Anterior cingulate cortex (tissue), 58 donors: ENCODE measurements at regions not wholly inside any gene's neighbourhood (a gene's known extent, or its start where the extent isn't known, plus 50 kb on each side); places are given as distances from the start of the nearest gene placed in this dataset.
"Not testable (repeated sequence)": the region's sequence is repeated elsewhere in the genome, so short reads cannot be mapped to it uniquely, and the experiment has no call there.

ENCODE experiments used
- DNase-seq, 58 donors: peaks; one replicate each; lab custom pipeline; 2025; lab: John Stamatoyannopoulos, UW

DNA sequence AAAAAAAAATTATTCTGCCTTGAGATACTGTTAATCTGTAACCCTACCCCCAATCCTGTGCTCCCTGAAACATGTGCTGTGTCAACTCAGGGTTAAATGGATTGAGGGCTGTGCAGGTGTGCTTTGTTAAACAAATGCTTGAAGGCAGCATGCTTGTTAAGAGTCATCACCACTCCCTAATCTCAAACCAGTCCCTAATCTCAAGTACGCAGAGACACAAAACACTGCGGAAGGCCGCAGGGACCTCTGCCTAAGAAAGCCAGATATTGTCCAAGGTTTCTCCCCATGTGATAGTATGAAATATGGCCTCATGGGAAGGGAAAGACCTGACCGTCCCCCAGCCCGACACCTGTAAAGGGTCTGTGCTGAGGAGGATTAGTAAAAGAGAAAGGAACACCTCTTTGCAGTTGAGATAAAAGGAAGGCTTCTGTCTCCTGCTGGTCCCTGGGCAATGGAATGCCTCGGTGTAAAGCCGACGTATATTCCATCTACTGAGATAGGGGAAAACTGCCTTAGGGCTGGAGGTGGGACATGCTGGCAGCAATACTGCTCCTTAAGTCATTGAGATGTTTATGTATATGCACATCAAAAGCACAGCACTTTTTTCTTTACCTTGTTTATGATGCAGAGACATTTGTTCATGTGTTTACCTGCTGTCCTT is 402.6 kb downstream of the TBC1D32 start:
- DNase-seq: not testable (repeated sequence)

GRCh38 chr6:120930500-120930899 is 403.8 kb downstream of the TBC1D32 start:
- not testable (repeated sequence) for DNase-seq

DNA sequence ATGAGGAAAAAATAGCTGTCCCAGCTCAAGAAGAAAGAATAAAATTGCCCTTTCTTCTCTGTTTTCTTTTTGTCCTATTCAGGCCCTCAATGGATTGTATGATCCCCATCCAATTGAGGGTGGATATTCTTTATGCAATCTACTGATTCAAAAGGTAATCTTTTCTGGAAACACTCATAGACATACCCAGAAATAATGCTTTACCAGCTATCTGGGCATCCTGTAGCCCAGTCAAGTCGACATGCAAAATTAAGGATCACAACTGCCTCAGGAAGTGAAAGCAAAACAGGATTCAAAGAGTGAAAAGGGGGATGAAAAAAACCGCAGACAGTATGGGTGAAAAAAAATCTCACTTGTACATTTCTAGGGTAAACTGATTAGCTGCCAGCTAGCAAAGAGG is 410.1 kb downstream of the TBC1D32 start:
- no peak for DNase-seq

GRCh38 chr6:120918137-120918536 is 416.1 kb downstream of the TBC1D32 start:
- DNase-seq: no peak

- DNase-seq: no peak
These were observed 417.4 kb downstream of the TBC1D32 start for GRCh38 chr6:120916844-120917243.

DNA sequence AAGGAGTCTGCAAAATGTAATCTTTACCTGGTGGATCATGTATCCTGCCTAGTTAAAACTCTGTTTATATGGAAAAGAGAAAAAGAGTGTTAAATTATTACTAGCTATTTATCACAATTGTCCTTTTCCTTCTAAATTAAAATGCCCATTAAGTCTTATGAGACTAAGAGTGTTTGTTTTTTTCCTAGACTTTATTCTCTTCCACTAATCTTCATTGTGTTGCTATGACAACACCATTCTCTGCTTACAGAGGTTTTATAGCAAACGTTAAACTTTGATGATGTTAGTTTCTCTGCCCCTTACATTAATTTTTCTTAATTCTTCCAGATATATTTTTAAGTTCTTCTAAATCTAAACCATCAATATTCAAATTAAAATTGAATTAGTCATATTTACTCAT is 420.8 kb downstream of the TBC1D32 start:
- no peak for DNase-seq

GRCh38 chr6:120908767-120909166 is 425.5 kb downstream of the TBC1D32 start:
- DNase-seq: no peak

GRCh38 chr6:120903836-120904235 is 430.4 kb downstream of the TBC1D32 start:
- DNase-seq: no peak

DNA sequence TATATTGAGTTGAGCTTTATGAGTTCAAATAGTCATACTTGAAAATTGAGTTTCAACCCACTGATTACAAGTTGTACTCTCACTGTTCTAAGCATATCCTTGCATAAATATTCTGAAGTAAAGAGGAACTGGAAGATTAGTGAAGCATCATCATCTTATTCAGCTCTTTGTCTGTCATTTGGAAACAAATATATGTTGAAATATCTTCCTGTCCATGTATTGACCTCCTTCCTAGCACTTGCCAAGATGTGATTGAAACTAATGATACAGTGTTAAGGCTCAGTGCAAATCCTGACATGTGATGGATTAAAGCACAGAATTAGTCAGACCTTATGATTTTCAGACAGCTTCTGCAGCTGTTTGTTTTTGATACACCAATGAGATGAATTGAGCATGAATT is 434.3 kb downstream of the TBC1D32 start:
- DNase-seq: no peak

DNA sequence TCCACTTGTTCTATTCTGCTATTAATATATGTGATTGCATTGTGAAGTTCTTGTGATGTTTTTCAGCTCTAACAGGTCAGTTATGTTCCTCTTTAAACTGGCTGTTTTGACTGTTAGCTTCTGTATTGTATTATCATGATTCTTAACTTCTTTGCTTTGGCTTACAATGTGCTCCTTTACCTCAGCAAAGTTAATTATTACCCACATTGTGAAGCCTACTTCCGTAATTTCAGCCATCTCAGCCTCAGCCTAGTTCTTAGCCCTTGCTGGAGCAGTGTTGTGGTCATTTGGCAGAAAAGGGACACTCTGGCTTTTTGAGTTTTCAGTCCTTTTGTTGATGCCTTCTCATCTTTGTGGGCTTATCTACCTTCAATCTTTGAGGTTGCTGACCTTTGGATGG is 440.2 kb downstream of the TBC1D32 start:
- DNase-seq: no peak

- no peak for DNase-seq
These were observed 457.3 kb downstream of the TBC1D32 start for GRCh38 chr6:120876931-120877330.

DNA sequence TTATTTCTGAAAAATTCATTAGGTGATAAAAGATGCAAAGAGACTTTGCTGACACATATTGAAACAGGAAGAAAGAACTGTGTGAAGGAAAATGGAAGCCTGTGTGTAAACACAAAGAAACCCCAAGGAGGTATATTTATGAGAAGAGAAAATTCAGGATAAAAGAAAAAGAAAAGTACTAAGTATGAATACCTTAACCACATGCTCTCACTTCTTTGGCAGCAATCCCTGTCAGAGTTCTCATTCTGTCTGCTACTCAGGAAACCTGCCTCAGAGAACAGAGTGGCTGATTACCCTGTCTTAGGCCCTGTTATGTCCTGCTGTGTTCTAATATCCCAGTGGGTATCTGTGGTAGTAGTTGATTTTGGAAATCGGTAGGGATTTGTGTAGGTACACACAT is 457.9 kb downstream of the TBC1D32 start:
- DNase-seq: no peak

- DNase-seq: no peak
These were observed 458.4 kb downstream of the TBC1D32 start for GRCh38 chr6:120875900-120876299.

DNA sequence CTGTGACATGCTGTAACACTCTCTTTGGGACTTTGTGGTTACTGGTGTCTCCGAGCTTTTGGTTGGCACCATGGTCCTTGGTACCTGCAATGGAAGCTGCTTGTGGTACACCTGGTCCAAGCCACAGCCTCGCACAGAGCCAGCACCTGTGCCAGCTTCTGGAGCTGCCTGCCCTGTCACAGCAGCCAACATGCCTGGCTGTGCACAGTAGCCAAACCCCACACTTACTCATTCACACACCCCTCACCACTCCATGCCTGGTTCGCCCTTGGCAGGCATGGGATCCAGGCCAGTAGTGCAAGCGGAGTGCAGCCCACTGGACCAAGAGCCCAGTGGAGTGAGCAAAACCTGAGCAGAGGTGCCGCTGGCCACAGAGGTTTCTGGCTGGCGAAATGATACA is 459.9 kb downstream of the TBC1D32 start:
- no peak for DNase-seq

DNA sequence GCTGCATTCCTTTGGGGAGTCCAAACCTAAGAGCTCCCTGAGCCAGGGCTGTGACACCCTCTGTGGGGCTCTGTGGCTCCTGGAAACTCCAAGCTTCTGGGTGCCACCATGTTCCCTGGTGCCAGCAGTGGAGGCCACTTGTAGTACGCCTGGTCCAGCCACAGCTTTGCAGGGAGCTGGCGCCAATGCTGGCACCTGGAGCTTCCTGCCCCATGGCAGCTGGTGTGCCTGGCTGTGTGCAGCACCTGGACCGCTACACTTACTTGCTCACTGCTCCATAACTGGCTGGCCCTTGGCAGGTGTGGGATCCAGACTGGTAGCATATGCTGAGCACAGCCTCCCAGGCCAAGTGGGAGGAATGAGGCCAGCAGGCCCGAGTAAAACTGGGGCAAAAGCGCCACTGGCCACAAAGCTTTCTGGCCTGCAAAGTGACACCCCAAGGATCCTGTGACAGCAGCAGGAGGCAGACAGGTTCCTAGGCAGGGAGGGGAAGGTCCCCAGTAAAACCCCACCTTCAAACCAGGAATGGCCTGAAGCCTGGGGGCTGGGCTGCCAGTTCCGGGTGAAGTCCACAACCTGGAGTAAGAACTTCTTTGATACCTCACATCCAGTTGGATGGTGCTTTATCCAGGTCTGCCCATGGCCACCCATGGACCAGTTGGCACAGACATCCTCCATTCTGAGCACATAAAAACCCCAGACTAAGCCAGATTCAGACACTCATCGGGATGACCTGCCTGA is 461.0 kb downstream of the TBC1D32 start:
- DNase-seq: no peak

DNA sequence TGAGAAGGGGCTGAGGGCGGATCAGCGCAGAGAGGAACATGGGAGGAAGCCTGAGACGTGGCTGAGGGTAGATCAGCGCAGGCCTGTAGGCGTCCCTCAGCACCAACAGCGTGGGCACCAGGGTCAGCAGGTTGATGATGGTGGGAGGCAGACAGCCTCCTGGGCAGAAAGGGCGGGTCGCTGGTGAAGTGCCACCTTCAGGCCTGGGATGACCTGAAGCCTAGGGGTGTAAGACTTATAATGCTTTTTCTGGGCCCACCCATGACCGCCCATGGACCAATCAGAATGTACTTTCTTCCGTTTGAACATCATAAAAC is 462.1 kb downstream of the TBC1D32 start:
- DNase-seq: no peak

DNA sequence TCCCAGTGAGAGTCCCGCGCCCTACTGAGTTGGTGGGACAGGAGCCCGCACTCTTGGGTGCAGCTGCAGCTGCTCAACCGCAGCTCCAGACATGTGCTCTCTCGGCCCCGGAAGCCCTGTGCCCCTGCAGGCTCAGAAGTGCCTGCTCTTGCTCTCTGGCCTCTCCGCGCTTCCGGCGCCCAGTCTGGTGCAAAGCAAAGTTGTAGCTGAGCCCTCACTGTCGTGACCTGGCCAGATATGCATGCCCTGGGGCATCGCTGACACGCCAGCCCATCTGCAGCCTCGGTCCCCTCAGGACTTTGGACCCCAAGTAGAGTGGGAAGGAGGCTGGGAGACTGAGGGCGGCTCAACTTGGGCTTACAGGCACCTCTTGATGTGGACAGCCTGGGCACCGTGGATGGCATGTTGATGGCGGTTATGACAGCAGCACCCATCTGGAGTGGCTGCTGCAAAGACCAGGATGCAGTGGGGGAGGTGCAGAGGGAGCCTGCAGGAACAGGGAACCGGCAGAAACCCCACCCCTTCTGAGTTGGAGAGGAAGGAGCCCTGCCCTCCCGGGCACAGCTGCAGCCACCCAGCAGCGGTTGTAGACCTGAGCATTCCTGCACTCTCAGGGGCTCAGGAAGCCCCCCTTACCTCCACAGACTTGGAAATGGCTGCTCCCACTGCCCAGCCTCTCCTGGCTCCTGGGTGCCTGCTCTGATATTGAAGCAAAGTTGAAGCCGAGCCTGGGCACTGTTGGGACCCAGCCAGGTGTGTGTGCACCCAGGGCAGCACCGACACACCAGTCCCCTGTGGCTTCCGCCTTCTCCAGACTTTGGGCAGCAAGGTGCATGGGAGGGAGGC is 462.6 kb downstream of the TBC1D32 start:
- DNase-seq: no peak

DNA sequence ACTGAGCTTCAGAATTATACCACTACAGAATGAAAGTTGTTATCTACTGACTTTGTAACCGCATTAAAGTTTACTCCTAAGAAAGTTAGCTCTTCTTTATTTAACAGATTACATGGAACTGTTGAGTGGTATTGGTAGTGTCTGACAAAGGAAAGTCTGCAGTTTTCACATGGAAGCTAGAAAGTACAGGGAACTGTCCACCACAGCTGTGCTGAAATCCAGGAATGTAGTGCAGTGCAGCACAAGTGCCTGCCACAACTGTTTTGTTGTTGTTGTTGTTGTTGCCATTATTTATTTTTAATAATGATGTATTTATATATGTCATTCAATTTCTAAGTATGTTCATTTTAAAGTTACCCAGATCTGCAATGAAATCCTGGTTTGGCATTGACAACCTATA is 464.9 kb downstream of the TBC1D32 start:
- DNase-seq: no peak

DNA sequence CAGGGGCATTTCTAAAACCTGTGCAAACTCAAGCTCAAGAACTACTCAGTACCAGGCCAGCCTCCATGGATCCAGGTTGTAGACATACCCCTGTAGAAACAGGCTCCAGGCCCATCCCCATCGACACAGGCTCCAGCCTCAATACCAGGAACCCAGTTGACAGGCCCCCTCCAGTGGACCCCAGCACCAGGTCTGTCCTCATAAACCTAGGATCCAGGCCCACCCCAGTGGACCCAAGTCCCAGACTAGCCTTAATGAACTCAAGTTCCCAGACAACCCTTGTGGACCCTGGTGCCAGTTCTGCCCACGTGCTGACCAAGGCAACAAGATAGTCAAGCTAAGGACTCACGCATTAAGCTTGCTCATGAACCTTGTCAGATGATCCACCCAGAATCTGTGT is 476.9 kb downstream of the TBC1D32 start:
- no peak for DNase-seq

DNA sequence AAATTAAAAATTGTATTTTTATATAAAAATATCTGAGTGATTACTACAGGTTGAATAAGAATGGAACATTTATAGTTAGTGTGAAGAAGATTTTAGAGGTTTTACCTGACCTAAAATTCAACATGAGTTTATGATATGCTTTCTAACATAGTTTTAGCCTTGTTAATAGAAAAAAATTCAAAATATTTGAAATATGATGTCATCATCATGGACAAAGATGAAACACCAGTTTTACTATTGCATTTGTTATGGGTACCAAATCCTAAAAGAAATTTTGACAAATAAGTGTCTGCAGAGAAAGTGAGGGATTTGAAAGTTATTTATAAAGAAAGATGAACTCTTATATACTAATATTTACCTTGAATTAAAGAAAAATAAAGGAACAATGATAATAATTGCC is 479.7 kb downstream of the TBC1D32 start:
- DNase-seq: no peak

DNA sequence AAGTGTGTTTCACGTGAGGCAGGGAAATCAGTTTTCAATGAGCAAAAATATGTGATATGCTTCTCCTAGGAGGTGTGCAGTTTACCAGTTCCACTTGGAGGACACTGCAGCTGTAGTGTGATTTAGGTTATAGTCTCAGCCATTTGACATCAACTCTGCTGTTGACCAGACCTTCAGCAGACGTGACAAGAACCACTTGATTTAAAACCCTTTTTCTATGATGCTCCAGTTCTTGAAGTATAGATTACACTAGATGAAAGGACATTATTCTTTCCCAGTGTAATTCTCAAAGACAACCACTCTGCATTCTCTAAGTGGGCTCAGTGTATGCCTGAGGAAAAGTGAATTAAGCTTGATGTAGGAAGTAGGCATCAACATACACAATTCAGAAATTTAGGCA is 480.8 kb downstream of the TBC1D32 start:
- DNase-seq: no peak
